Caco-2 (cell line): ENCODE measurements at regions not wholly inside any gene's neighbourhood (a gene's known extent, or its start where the extent isn't known, plus 50 kb on each side); places are given as distances from the start of the nearest gene placed in this dataset.

ENCODE experiments used
- BruUV-seq: library from RNA; stranded (reverse); fragments of 400-500 nt; replicated peaks from 2 replicates; lab custom pipeline; 2021; lab: Mats Ljungman, UMichigan
- CTCF ChIA-PET: fragments of 300-600 bp; sonication (Branson Sonifier 250); formaldehyde crosslinking; loops from one replicate; lab custom pipeline; 2022; ENCODE audit warnings: antibody characterized with exemption; lab: Charles Lee
- POLR2A ChIA-PET: fragments of 300-600 bp; sonication (Branson Sonifier 250); formaldehyde crosslinking; loops from one replicate; lab custom pipeline; 2022; ENCODE audit warnings: antibody characterized with exemption; lab: Charles Lee
- DNase-seq, 2 experiments: peaks; one replicate each; pipeline versions ENCODE4 v3.0.0 to v3.0.0-alpha.2; 2020 to 2022
- H3K27me3 ChIP-seq: replicated peaks from 2 replicates; pipeline ENCODE4 v1.6.0; 2011; ENCODE audit warnings: low read length; ENCODE audit not compliant: control insufficient read depth, insufficient read depth
- H3K36me3 ChIP-seq: 2 replicates; pipeline ENCODE4 v1.5.1; 2011; ENCODE audit warnings: low read length; ENCODE audit not compliant: control insufficient read depth, insufficient read depth
- H3K4me1 ChIP-seq: fragments of 250-450 bp; sonication (Bioruptor Pico); 2 replicates; pipeline ENCODE4 v1.5.1; 2020; ENCODE audit warnings: mild to moderate bottlenecking
- H3K4me3 ChIP-seq: 2 replicates; pipeline ENCODE4 v1.5.1; 2011; ENCODE audit warnings: low read depth, mild to moderate bottlenecking, control low read depth, low read length
- H3K9me3 ChIP-seq: fragments of 250-450 bp; sonication (Bioruptor Pico); 2 replicates; pipeline ENCODE4 v1.5.1; 2020; ENCODE audit warnings: mild to moderate bottlenecking, moderate library complexity
- H3K27ac Mint-ChIP-seq: one replicate; pipeline ENCODE4 v1.8.0; 2022; ENCODE audit warnings: mixed read lengths; ENCODE audit not compliant: unreplicated experiment
- H3K27me3 Mint-ChIP-seq: one replicate; pipeline ENCODE4 v1.8.0; 2022; ENCODE audit warnings: mixed read lengths; ENCODE audit not compliant: insufficient read depth, unreplicated experiment
- H3K36me3 Mint-ChIP-seq: one replicate; pipeline ENCODE4 v1.8.0; 2022; ENCODE audit warnings: mild to moderate bottlenecking, mixed read lengths; ENCODE audit not compliant: insufficient read depth, unreplicated experiment
- H3K4me1 Mint-ChIP-seq: one replicate; pipeline ENCODE4 v1.8.0; 2022; ENCODE audit warnings: low read depth, mixed read lengths; ENCODE audit not compliant: unreplicated experiment
- H3K4me3 Mint-ChIP-seq: one replicate; pipeline ENCODE4 v1.8.0; 2022; ENCODE audit warnings: mild to moderate bottlenecking, moderate library complexity, mixed read lengths; ENCODE audit not compliant: unreplicated experiment
- H3K9me3 Mint-ChIP-seq: one replicate; pipeline ENCODE4 v1.8.0; 2022; ENCODE audit warnings: mixed read lengths; ENCODE audit not compliant: unreplicated experiment
- intact Hi-C: fragments of 100-400 bp; cut with micrococcal nuclease; formaldehyde crosslinking; loops from one replicate; pipeline ENCODE4 v1.10.0; 2022; ENCODE audit not compliant: unreplicated experiment
- TF ChIP-seq, protein P1 (sequence below), 2 experiments: fragments of 200-600 bp in 1 of 2; IDR thresholded peaks; 1 replicate in 1 of 2; 2 replicates in 1 of 2; pipeline versions ENCODE4 v1.5.1 to v1.8.0; 2011 to 2022; ENCODE audit warnings: antibody characterized with exemption in 1 of 2, control low read depth in 1 of 2, inconsistent platforms in 1 of 2, low read depth in 1 of 2, low read length in 1 of 2, mild to moderate bottlenecking in 1 of 2, moderate library complexity in 1 of 2; ENCODE audit not compliant: insufficient read depth in 1 of 2, severe bottlenecking in 1 of 2, unreplicated experiment in 1 of 2

- Mint-ChIP-seq H3K27ac (no peak overlapping the region), H3K4me3 (no peak overlapping the region), H3K27me3 (no peaks in the 10 kb centered on the region), H3K36me3 (peaks cover 65% of the 10 kb centered on the region), H3K4me1 (peaks cover 34% of the 10 kb centered on the region), H3K9me3 (no peaks in the 10 kb centered on the region)
- Histone ChIP-seq H3K27me3 (no peaks in the 10 kb centered on the region), H3K4me3 (no peak overlapping the region), H3K9me3 (no peaks in the 10 kb centered on the region), H3K4me1 (peaks cover 43% of the 10 kb centered on the region), H3K36me3 (peaks cover 7% of the 10 kb centered on the region; the same call in 1 of the 2 replicates)
- POLR2A ChIA-PET, result no interaction called here
- no TSS peak for BruUV-seq
- TF ChIP-seq, protein P1, sequence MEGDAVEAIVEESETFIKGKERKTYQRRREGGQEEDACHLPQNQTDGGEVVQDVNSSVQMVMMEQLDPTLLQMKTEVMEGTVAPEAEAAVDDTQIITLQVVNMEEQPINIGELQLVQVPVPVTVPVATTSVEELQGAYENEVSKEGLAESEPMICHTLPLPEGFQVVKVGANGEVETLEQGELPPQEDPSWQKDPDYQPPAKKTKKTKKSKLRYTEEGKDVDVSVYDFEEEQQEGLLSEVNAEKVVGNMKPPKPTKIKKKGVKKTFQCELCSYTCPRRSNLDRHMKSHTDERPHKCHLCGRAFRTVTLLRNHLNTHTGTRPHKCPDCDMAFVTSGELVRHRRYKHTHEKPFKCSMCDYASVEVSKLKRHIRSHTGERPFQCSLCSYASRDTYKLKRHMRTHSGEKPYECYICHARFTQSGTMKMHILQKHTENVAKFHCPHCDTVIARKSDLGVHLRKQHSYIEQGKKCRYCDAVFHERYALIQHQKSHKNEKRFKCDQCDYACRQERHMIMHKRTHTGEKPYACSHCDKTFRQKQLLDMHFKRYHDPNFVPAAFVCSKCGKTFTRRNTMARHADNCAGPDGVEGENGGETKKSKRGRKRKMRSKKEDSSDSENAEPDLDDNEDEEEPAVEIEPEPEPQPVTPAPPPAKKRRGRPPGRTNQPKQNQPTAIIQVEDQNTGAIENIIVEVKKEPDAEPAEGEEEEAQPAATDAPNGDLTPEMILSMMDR (IDR thresholded peaks at IDR 0.05; ENCODE audit: insufficient read depth in 1 of 2, low read depth in 1 of 2, low read length in 1 of 2, severe bottlenecking in 1 of 2, unreplicated experiment in 1 of 2), result no peak
- intact Hi-C loops, result no loop called here
- CTCF ChIA-PET, result interaction anchor here (1.1 kb wide), 1 partner anchor 74 kb away, joined by 3 read pairs; no protein-coding TSS in a partner anchor
- DNase-seq, result no peak
These were observed 226.0 kb upstream of the TPM1 start for GRCh38 chr15:62816342-62817069.

GRCh38 chr15:62818691-62819090 lies 223.9 kb upstream of the TPM1 start:
- H3K4me1 ChIP-seq, result peaks cover 41% of the 10 kb centered on the region
- Mint-ChIP-seq H3K36me3 (peaks cover 59% of the 10 kb centered on the region), H3K27me3 (no peaks in the 10 kb centered on the region), H3K27ac (no peak overlapping the region), H3K9me3 (no peaks in the 10 kb centered on the region), H3K4me1 (peaks cover 34% of the 10 kb centered on the region), H3K4me3 (no peak overlapping the region)
- intact Hi-C loops, result no loop called here
- no peak overlapping the region for H3K4me3 ChIP-seq
- no TSS peak for BruUV-seq
- H3K36me3 ChIP-seq, result peaks cover 3% of the 10 kb centered on the region; the same call in 1 of the 2 replicates
- no peak for DNase-seq
- H3K9me3 ChIP-seq, result no peaks in the 10 kb centered on the region
- ChIA-PET POLR2A (no interaction called here), CTCF (no interaction called here)
- H3K27me3 ChIP-seq, result no peaks in the 10 kb centered on the region
- TF ChIP-seq, protein P1 (IDR thresholded peaks at IDR 0.05; ENCODE audit: insufficient read depth in 1 of 2, low read depth in 1 of 2, low read length in 1 of 2, severe bottlenecking in 1 of 2, unreplicated experiment in 1 of 2), result no peak

- peaks cover 47% of the 10 kb centered on the region for H3K36me3 Mint-ChIP-seq
- H3K4me3 ChIP-seq, result no peak overlapping the region
- peak overlapping the region; percentile 77 for H3K27ac Mint-ChIP-seq
- BruUV-seq, result no TSS peak
- no peaks in the 10 kb centered on the region for H3K9me3 ChIP-seq
- TF ChIP-seq, protein P1 (IDR thresholded peaks at IDR 0.05; ENCODE audit: insufficient read depth in 1 of 2, low read depth in 1 of 2, low read length in 1 of 2, severe bottlenecking in 1 of 2, unreplicated experiment in 1 of 2), result no peak
- DNase-seq, result peak in 1 of 2 experiments; percentile 32
- peaks cover 32% of the 10 kb centered on the region for H3K4me1 ChIP-seq
- ChIA-PET POLR2A (no interaction called here), CTCF (no interaction called here)
- peaks cover 26% of the 10 kb centered on the region for H3K4me1 Mint-ChIP-seq
- H3K27me3 Mint-ChIP-seq, result no peaks in the 10 kb centered on the region
- H3K27me3 ChIP-seq, result no peaks in the 10 kb centered on the region
- H3K4me3 Mint-ChIP-seq, result no peak overlapping the region
- peaks cover 3% of the 10 kb centered on the region; the same call in 1 of the 2 replicates for H3K36me3 ChIP-seq
- intact Hi-C loops, result loop anchor here (2.0 kb wide), 1 partner anchor 23 kb away; no protein-coding TSS in a partner anchor
- no peaks in the 10 kb centered on the region for H3K9me3 Mint-ChIP-seq
These were observed 221.0 kb upstream of the TPM1 start for GRCh38 chr15:62821384-62822131.
